DOHH2 (cell line): ENCODE measurements at regions not wholly inside any gene's neighbourhood (a gene's known extent, or its start where the extent isn't known, plus 50 kb on each side); places are given as distances from the start of the nearest gene placed in this dataset.
A peak's percentile ranks its signal among the peaks of the same experiment; 100 is the strongest.

Source experiments
- H3F3A ChIP-seq: fragments of 200-600 bp; sonication (generic), shearing (Covaris generic); 2 replicates; pipeline ENCODE4 v1.6.0; 2016; ENCODE audit warnings: antibody characterized with exemption, mild to moderate bottlenecking; ENCODE audit not compliant: control insufficient read depth, insufficient read depth
- H3K27ac ChIP-seq: fragments of 200-600 bp; sonication (generic); 2 replicates; pipeline ENCODE4 v1.5.1; 2014; ENCODE audit warnings: low read depth, mild to moderate bottlenecking, low read length, moderate library complexity
- H3K27me3 ChIP-seq: fragments of 200-600 bp; sonication (generic); 2 replicates; pipeline ENCODE4 v1.6.1; 2014; ENCODE audit warnings: mild to moderate bottlenecking, low read length, mixed read lengths; ENCODE audit not compliant: control insufficient read depth
- H3K36me3 ChIP-seq: fragments of 200-600 bp; sonication (generic); 2 replicates; pipeline ENCODE4 v1.6.1; 2014; ENCODE audit warnings: mild to moderate bottlenecking, low read length, moderate library complexity, mixed read lengths; ENCODE audit not compliant: control insufficient read depth
- H3K4me1 ChIP-seq: fragments of 200-600 bp; sonication (generic); 2 replicates; pipeline ENCODE4 v1.6.1; 2014; ENCODE audit warnings: mild to moderate bottlenecking, low read length, mixed read lengths; ENCODE audit not compliant: control insufficient read depth
- H3K4me2 ChIP-seq: fragments of 200-600 bp; sonication (generic); 2 replicates; pipeline ENCODE4 v1.6.0; 2014; ENCODE audit warnings: mild to moderate bottlenecking, low read length, moderate library complexity
- H3K4me3 ChIP-seq: fragments of 200-600 bp; sonication (generic); 2 replicates; pipeline ENCODE4 v1.5.1; 2014; ENCODE audit warnings: mild to moderate bottlenecking, low read length, mixed read lengths
- H3K79me2 ChIP-seq: fragments of 200-600 bp; sonication (generic); 2 replicates; pipeline ENCODE4 v1.6.1; 2014; ENCODE audit warnings: mild to moderate bottlenecking, low read length, mixed read lengths; ENCODE audit not compliant: control insufficient read depth
- H3K9me2 ChIP-seq: fragments of 200-600 bp; sonication (generic); replicated peaks from 2 replicates; pipeline ENCODE4 v1.6.1; 2014; ENCODE audit warnings: mild to moderate bottlenecking, low read length, mixed read lengths; ENCODE audit not compliant: control insufficient read depth
- H3K9me3 ChIP-seq: fragments of 200-600 bp; sonication (generic); 2 replicates; pipeline ENCODE4 v1.6.1; 2014; ENCODE audit warnings: antibody characterized with exemption, low read length, mixed read lengths; ENCODE audit not compliant: control insufficient read depth, insufficient read depth
- H4K20me1 ChIP-seq: fragments of 200-600 bp; sonication (generic); 2 replicates; pipeline ENCODE4 v1.6.0; 2014; ENCODE audit warnings: low read depth, mild to moderate bottlenecking, antibody characterized with exemption, low read length, moderate library complexity; ENCODE audit not compliant: control insufficient read depth, insufficient read depth
- CTCF ChIP-seq: fragments of 200-600 bp; sonication (generic); IDR thresholded peaks from one replicate; pipeline ENCODE4 v1.5.1; 2014; ENCODE audit warnings: antibody characterized with exemption, mild to moderate bottlenecking, low read depth, low read length; ENCODE audit not compliant: poor library complexity, severe bottlenecking
- EZH2phosphoT487 ChIP-seq: fragments of 200-600 bp; sonication (generic); IDR thresholded peaks from 2 replicates; pipeline ENCODE4 v1.6.1; 2017; ENCODE audit warnings: borderline replicate concordance, mild to moderate bottlenecking, antibody characterized with exemption, low read length, moderate library complexity, mixed read lengths

- Histone ChIP-seq H3K27ac (no peak overlapping the region), H3K4me1 (no peaks in the 10 kb centered on the region), H3K4me2 (no peak overlapping the region), H3K27me3 (no peaks in the 10 kb centered on the region), H3K79me2 (no peaks in the 10 kb centered on the region), H3K36me3 (no peaks in the 10 kb centered on the region), H3K4me3 (no peak overlapping the region), H3K9me3 (no peaks in the 10 kb centered on the region), H3K9me2 (no peaks in the 10 kb centered on the region), H4K20me1 (no peaks in the 10 kb centered on the region), H3F3A (no peaks in the 10 kb centered on the region)
- TF ChIP-seq CTCF (no peak), EZH2phosphoT487 (no peak)
Observed at GRCh38 chr1:90591355-90591969, 125.6 kb downstream of the BARHL2 start.

GRCh38 chr1:90580176-90580575 lies 136.9 kb downstream of the BARHL2 start:
- H3K4me3 ChIP-seq: no peak overlapping the region
- no peaks in the 10 kb centered on the region for H3K9me2 ChIP-seq
- H3K27me3 ChIP-seq: no peaks in the 10 kb centered on the region
- TF ChIP-seq EZH2phosphoT487 (no peak), CTCF (no peak)
- no peak overlapping the region for H3K4me2 ChIP-seq
- H3K9me3 ChIP-seq: no peaks in the 10 kb centered on the region
- H3K79me2 ChIP-seq: no peaks in the 10 kb centered on the region
- H3K36me3 ChIP-seq: no peaks in the 10 kb centered on the region
- no peak overlapping the region for H3K27ac ChIP-seq
- H4K20me1 ChIP-seq: no peaks in the 10 kb centered on the region
- no peaks in the 10 kb centered on the region for H3K4me1 ChIP-seq
- no peaks in the 10 kb centered on the region for H3F3A ChIP-seq

- TF ChIP-seq EZH2phosphoT487 (no peak), CTCF (peak; percentile 69)
- H4K20me1 ChIP-seq: no peaks in the 10 kb centered on the region
Observed at GRCh38 chr1:90579212-90579802, 137.8 kb downstream of the BARHL2 start.

More at GRCh38 chr1:90579212-90579802, 137.8 kb downstream of the BARHL2 start:
- Histone ChIP-seq H3K9me2 (no peaks in the 10 kb centered on the region), H3K27ac (no peak overlapping the region), H3K27me3 (no peaks in the 10 kb centered on the region), H3K4me1 (no peaks in the 10 kb centered on the region), H3K9me3 (no peaks in the 10 kb centered on the region), H3K36me3 (no peaks in the 10 kb centered on the region), H3K4me2 (no peak overlapping the region), H3K4me3 (no peak overlapping the region), H3F3A (no peaks in the 10 kb centered on the region), H3K79me2 (no peaks in the 10 kb centered on the region)
